DMS114 treated with DMSO at 0.1 percent for 48 hours (cell line): ENCODE measurements at regions not wholly inside any gene's neighbourhood (a gene's known extent, or its start where the extent isn't known, plus 50 kb on each side); places are given as distances from the start of the nearest gene placed in this dataset.
"Not testable (repeated sequence)": the region's sequence is repeated elsewhere in the genome, so short reads cannot be mapped to it uniquely, and the experiment has no call there.

Source experiments
- DNase-seq: peaks from one replicate; lab custom pipeline; 2025; ENCODE audit not compliant: unreplicated experiment; lab: John Stamatoyannopoulos, UW

GRCh38 chr17:72385475-72385874, 264.7 kb downstream of the SOX9 start:
- no peak for DNase-seq

- not testable (repeated sequence) for DNase-seq
These were observed 265.4 kb downstream of the SOX9 start for GRCh38 chr17:72386173-72386572.

- DNase-seq, result no peak
These were observed 265.9 kb downstream of the SOX9 start for GRCh38 chr17:72386619-72387237.

GRCh38 chr17:72387487-72387886, 266.7 kb downstream of the SOX9 start:
- DNase-seq, result no peak

- no peak for DNase-seq
These were observed 267.1 kb downstream of the SOX9 start for GRCh38 chr17:72387969-72388368.

- DNase-seq, result no peak
These were observed 268.1 kb downstream of the SOX9 start for GRCh38 chr17:72388765-72389473.

GRCh38 chr17:72390675-72391508, 270.1 kb downstream of the SOX9 start:
- no peak for DNase-seq

- no peak for DNase-seq
These were observed 271.5 kb downstream of the SOX9 start for GRCh38 chr17:72392056-72393010.

GRCh38 chr17:72393553-72393952, 272.7 kb downstream of the SOX9 start:
- DNase-seq, result no peak

- no peak for DNase-seq
These were observed 273.7 kb downstream of the SOX9 start for GRCh38 chr17:72394531-72394930.

- DNase-seq, result no peak
These were observed 275.3 kb downstream of the SOX9 start for GRCh38 chr17:72396121-72396520.

GRCh38 chr17:72397223-72397667, 276.4 kb downstream of the SOX9 start:
- no peak for DNase-seq

- DNase-seq, result no peak
These were observed 276.9 kb downstream of the SOX9 start for GRCh38 chr17:72397687-72398086.

- no peak for DNase-seq
These were observed 278.3 kb downstream of the SOX9 start for GRCh38 chr17:72399023-72399607.

GRCh38 chr17:72399608-72400487, 279.0 kb downstream of the SOX9 start:
- DNase-seq, result no peak

- no peak for DNase-seq
These were observed 279.6 kb downstream of the SOX9 start for GRCh38 chr17:72400488-72400827.

- no peak for DNase-seq
These were observed 280.0 kb downstream of the SOX9 start for GRCh38 chr17:72400863-72401262.

- no peak for DNase-seq
These were observed 281.3 kb downstream of the SOX9 start for GRCh38 chr17:72401883-72402726.
